ENCODE measurements at regions not wholly inside any gene's neighbourhood (a gene's known extent, or its start where the extent isn't known, plus 50 kb on each side); places are given as distances from the start of the nearest gene placed in this dataset.

GRCh38 chr1:105122041-105122440 is 1372.3 kb downstream of the AMY1C start:
- Histone ChIP-seq H3K4me1 (no peaks in the 10 kb centered on the region), H3K27me3 (no peaks in the 10 kb centered on the region), H3K4me3 (no peak overlapping the region), H3K9me3 (no peaks in the 10 kb centered on the region), H3K36me3 (no peaks in the 10 kb centered on the region), H3K27ac (no peak overlapping the region)
- DNase-seq = no peak
- no peak for FAIRE-seq
- WGBS, 2 donors = 60 to 80% methylated on average over 2 of the region's 2 CpGs
- no peak for ATAC-seq
- TF ChIP-seq CTCF (IDR thresholded peaks at IDR 0.05) = no peak
- intact Hi-C loops (cut with DNase I) = no loop called here

GRCh38 chr1:105137543-105138457 is 1388.1 kb downstream of the AMY1C start:
- ATAC-seq (peak in 3 of 4 donors; percentile 34 to 56 (median 50)), DNase-seq (peak in 3 of 6 donors; percentile 19 to 62 (median 46)), FAIRE-seq (no peak)
- H3K4me1 ChIP-seq = no peaks in the 10 kb centered on the region
- no peak overlapping the region for H3K27ac ChIP-seq
- intact Hi-C loops (cut with DNase I) = no loop called here
- WGBS, 2 donors = 40 to 58% methylated on average over 14 of the region's 14 CpGs
- TF ChIP-seq CTCF (IDR thresholded peaks at IDR 0.05) = no peak
- no peaks in the 10 kb centered on the region for H3K9me3 ChIP-seq
- no peaks in the 10 kb centered on the region for H3K36me3 ChIP-seq
- no peak overlapping the region for H3K4me3 ChIP-seq
- H3K27me3 ChIP-seq = no peaks in the 10 kb centered on the region

GRCh38 chr1:105138458-105138893 is 1388.8 kb downstream of the AMY1C start:
- TF ChIP-seq CTCF (IDR thresholded peaks at IDR 0.05) = no peak
- H3K4me1 ChIP-seq = no peaks in the 10 kb centered on the region
- no peaks in the 10 kb centered on the region for H3K9me3 ChIP-seq
- DNase-seq = peak in 3 of 6 donors; percentile 10 to 29 (median 28)
- peak in 2 of 4 donors; percentile 47 to 56 for ATAC-seq
- H3K4me3 ChIP-seq = no peak overlapping the region
- FAIRE-seq = no peak
- no peaks in the 10 kb centered on the region for H3K36me3 ChIP-seq
- H3K27me3 ChIP-seq = no peaks in the 10 kb centered on the region
- H3K27ac ChIP-seq = no peak overlapping the region
- WGBS, 2 donors = 39 to 40% methylated on average over 8 of the region's 8 CpGs
- intact Hi-C loops (cut with DNase I) = no loop called here

GRCh38 chr1:105172788-105173187 is 1423.1 kb downstream of the AMY1C start:
- ATAC-seq (no peak), DNase-seq (no peak), FAIRE-seq (no peak)
- H3K27ac ChIP-seq = no peak overlapping the region
- no peaks in the 10 kb centered on the region for H3K36me3 ChIP-seq
- H3K27me3 ChIP-seq = no peaks in the 10 kb centered on the region
- H3K4me3 ChIP-seq = no peak overlapping the region
- intact Hi-C loops (cut with DNase I) = no loop called here
- 62 to 63% methylated on average over 3 of the region's 3 CpGs for WGBS, 2 donors
- no peak for TF ChIP-seq CTCF (IDR thresholded peaks at IDR 0.05)
- H3K9me3 ChIP-seq = no peaks in the 10 kb centered on the region
- H3K4me1 ChIP-seq = no peaks in the 10 kb centered on the region

- no peak for TF ChIP-seq CTCF (IDR thresholded peaks at IDR 0.05)
- no peaks in the 10 kb centered on the region for H3K9me3 ChIP-seq
- H3K4me3 ChIP-seq = no peak overlapping the region
- WGBS, 2 donors = 60 to 74% methylated on average over 1 of the region's 1 CpG
- H3K27ac ChIP-seq = no peak overlapping the region
- ATAC-seq = no peak
- FAIRE-seq = no peak
- no peaks in the 10 kb centered on the region for H3K4me1 ChIP-seq
- intact Hi-C loops (cut with DNase I) = no loop called here
- H3K27me3 ChIP-seq = no peaks in the 10 kb centered on the region
- no peaks in the 10 kb centered on the region for H3K36me3 ChIP-seq
- no peak for DNase-seq
These were observed 1431.1 kb downstream of the AMY1C start for GRCh38 chr1:105180789-105181188.

Measured in pancreas (tissue), 10 donors.